ENCODE measurements at regions not wholly inside any gene's neighbourhood (a gene's known extent, or its start where the extent isn't known, plus 50 kb on each side); places are given as distances from the start of the nearest gene placed in this dataset.

- TF ChIP-seq CTCF (IDR thresholded peaks at IDR 0.05; ENCODE audit: insufficient read depth, low read length, poor library complexity, severe bottlenecking) (no peak), EZH2phosphoT487 (conservative IDR thresholded peaks at IDR 0.05; ENCODE audit: low read length) (no peak)
Observed at GRCh38 chr5:166982226-166982625, 1309.2 kb upstream of the WWC1 start.

All from SU-DHL-6 (cell line).